Mucosa of descending colon (tissue), 3 donors: ENCODE measurements at regions not wholly inside any gene's neighbourhood (a gene's known extent, or its start where the extent isn't known, plus 50 kb on each side); places are given as distances from the start of the nearest gene placed in this dataset.

Source experiments
- ATAC-seq: fragments of 200-7000 bp; cut with Tn5 transposase; one replicate; pipeline ENCODE4 v1.9.1; 2020; ENCODE audit warnings: mild to moderate bottlenecking, moderate library complexity
- DNase-seq, 3 donors: peaks; one replicate each; pipeline ENCODE4 v3.0.0-alpha.2; 2020
- H3K36me3 ChIP-seq: fragments of 200-600 bp; one replicate; pipeline ENCODE4 v1.8.0; 2021; ENCODE audit warnings: low read depth, mild to moderate bottlenecking
- H3K4me1 ChIP-seq: fragments of 200-600 bp; one replicate; pipeline ENCODE4 v1.8.0; 2021; ENCODE audit warnings: low read depth, mild to moderate bottlenecking
- H3K4me3 ChIP-seq: fragments of 200-600 bp; one replicate; pipeline ENCODE4 v1.8.0; 2021; ENCODE audit warnings: mild to moderate bottlenecking
- H3K9me3 ChIP-seq: fragments of 200-600 bp; one replicate; pipeline ENCODE4 v1.8.0; 2021; ENCODE audit warnings: mild to moderate bottlenecking
- intact Hi-C, 2 donors: fragments of 100-400 bp; cut with DNase I in 1 of 2; cut with micrococcal nuclease in 1 of 2; formaldehyde crosslinking; loops; one replicate each; pipeline versions ENCODE4 v1.11.0 to v1.11.1; 2022; cut with DNase I, micrococcal nuclease
- TF ChIP-seq, protein P1 (sequence below): fragments of 200-600 bp; IDR thresholded peaks from one replicate; pipeline ENCODE4 v1.8.0; 2022; ENCODE audit warnings: antibody characterized with exemption, mild to moderate bottlenecking
- donor health status: DM: no; HTN: no; CAD: no; lungs with moderate emphysema.
- donor health status: DM: no; HTN: no; CAD: no.
- donor health status: DM: no; HTN: yes; CAD: no.

DNA sequence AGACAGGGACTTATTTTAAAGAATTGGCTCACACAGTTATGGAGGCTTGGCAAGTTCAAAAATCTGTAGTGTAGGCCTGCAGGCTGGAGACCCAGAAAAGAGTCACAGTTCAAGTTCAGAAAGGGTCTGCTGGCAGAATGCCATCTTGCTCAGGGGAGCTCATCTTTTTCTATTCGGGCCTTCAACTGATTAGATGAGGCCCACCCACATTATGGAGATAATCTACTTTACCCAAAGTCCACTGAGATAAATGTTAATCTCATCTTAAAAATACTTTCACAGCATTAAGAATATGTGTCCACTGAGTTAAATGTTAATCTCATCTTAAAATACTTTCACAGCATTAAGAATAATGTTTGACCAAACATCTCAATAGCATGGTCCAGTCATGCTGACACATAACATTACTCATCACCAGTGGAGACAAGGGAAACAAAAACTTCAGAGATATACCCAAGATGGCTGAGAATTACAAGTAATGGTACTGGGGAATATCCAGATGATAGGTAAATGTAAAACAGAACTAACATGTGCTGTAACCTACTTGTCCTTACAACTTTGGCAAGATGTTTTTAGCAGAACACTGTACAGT lies 74.3 kb upstream of the STAC start:
- ATAC-seq, result no peak
- Histone ChIP-seq H3K36me3 (no peaks in the 10 kb centered on the region), H3K9me3 (no peaks in the 10 kb centered on the region), H3K4me1 (no peaks in the 10 kb centered on the region), H3K4me3 (no peak overlapping the region)
- intact Hi-C loops, result no loop called here
- DNase-seq, result no peak
- TF ChIP-seq, protein P1, sequence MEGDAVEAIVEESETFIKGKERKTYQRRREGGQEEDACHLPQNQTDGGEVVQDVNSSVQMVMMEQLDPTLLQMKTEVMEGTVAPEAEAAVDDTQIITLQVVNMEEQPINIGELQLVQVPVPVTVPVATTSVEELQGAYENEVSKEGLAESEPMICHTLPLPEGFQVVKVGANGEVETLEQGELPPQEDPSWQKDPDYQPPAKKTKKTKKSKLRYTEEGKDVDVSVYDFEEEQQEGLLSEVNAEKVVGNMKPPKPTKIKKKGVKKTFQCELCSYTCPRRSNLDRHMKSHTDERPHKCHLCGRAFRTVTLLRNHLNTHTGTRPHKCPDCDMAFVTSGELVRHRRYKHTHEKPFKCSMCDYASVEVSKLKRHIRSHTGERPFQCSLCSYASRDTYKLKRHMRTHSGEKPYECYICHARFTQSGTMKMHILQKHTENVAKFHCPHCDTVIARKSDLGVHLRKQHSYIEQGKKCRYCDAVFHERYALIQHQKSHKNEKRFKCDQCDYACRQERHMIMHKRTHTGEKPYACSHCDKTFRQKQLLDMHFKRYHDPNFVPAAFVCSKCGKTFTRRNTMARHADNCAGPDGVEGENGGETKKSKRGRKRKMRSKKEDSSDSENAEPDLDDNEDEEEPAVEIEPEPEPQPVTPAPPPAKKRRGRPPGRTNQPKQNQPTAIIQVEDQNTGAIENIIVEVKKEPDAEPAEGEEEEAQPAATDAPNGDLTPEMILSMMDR, result no peak

DNA sequence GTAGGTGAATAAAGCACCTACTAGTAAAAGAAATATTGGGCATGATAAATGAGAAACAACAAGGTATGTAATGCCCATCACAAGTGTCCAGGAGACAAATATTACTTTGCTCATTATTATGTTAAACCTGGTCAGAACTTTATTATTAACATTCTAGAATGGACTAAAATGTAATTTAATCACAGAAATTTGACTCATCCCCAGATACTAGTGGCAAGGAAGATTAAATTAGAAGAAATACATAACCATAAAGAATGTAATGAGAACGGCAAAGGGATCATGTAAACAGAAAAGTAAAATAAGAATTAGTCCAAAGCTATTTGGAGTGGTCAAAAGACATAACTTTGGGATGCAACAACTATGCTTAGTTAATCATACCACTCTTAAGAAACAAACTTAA lies 71.2 kb upstream of the STAC start:
- no peak overlapping the region for H3K4me3 ChIP-seq
- no peaks in the 10 kb centered on the region for H3K4me1 ChIP-seq
- DNase-seq (no peak), ATAC-seq (no peak)
- no peaks in the 10 kb centered on the region for H3K36me3 ChIP-seq
- intact Hi-C loops, result no loop called here
- TF ChIP-seq, protein P1, result no peak
- H3K9me3 ChIP-seq, result no peaks in the 10 kb centered on the region

DNA sequence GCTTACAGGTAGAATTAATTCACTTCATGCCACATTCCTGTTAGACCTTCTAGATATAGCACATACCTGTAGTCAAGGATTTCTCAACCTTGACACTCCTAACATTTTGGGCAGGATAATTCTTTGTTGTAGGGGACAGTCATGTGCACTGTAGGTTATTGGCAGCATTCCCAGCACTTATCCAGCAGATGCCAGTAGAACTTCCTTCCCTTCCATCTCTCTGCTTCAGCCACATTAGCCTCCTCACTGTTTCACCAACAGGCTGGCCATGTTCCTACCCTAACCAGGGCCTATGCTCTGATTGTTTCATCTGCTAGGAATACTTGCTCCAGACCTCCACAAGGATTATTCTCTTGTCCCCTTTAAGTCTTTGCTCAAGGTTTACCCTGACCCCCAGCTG lies 68.0 kb upstream of the STAC start:
- H3K36me3 ChIP-seq, result no peaks in the 10 kb centered on the region
- no peak overlapping the region for H3K4me3 ChIP-seq
- ATAC-seq (no peak), DNase-seq (no peak)
- no peaks in the 10 kb centered on the region for H3K4me1 ChIP-seq
- H3K9me3 ChIP-seq, result peaks cover 9% of the 10 kb centered on the region
- TF ChIP-seq, protein P1, result no peak
- intact Hi-C loops, result no loop called here

DNA sequence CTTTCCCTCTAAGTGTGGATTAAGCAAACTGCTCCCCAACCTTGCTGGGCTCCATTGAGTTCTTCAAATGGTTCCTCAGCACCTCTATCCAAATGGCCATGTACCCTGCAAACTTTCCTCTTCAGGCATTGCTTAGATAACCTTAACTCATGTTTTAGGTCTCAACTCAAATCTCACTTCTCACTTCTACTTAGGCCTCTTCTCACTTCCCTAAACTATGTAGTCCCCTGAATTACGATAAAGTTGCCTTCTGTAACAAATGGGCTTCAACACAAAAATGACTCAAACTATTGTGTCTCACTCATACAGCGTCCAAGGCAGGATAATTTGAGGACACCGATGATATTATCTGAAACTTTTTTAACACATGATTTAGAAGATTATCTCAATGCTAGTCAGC lies 62.4 kb upstream of the STAC start:
- ATAC-seq (no peak), DNase-seq (no peak)
- Histone ChIP-seq H3K4me3 (no peak overlapping the region), H3K9me3 (peaks cover 14% of the 10 kb centered on the region), H3K4me1 (no peaks in the 10 kb centered on the region), H3K36me3 (no peaks in the 10 kb centered on the region)
- intact Hi-C loops, result no loop called here
- TF ChIP-seq, protein P1, result no peak

DNA sequence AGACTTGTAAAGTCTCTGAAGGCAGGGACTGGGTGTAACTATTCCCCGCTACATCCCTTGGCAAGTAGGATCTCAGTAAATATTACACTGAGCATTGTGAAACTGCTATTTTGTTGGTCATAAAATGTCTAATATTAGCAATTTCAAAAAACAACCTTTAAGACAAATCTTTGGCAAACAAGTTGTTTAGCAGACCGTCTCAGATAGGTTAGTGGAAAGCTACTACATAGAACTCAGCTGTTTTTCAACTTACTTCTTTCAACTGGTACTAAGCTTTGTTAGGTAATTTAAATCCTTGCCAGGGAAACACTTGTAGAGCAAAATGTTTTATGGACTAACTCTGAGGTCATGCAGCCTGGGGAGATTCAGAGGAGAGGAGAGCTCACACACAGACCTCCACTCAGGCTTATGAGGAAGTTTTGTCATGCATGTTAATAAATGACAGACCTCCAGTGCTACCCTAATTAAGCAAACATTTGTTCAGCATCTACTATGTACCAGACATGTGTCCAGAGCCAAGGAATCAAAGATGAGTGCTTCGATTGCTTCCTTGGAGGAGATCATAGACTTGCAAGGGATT lies 61.6 kb upstream of the STAC start:
- intact Hi-C loops, result no loop called here
- Histone ChIP-seq H3K9me3 (peaks cover 14% of the 10 kb centered on the region), H3K4me1 (no peaks in the 10 kb centered on the region), H3K4me3 (no peak overlapping the region), H3K36me3 (no peaks in the 10 kb centered on the region)
- DNase-seq (no peak), ATAC-seq (no peak)
- TF ChIP-seq, protein P1, result no peak

DNA sequence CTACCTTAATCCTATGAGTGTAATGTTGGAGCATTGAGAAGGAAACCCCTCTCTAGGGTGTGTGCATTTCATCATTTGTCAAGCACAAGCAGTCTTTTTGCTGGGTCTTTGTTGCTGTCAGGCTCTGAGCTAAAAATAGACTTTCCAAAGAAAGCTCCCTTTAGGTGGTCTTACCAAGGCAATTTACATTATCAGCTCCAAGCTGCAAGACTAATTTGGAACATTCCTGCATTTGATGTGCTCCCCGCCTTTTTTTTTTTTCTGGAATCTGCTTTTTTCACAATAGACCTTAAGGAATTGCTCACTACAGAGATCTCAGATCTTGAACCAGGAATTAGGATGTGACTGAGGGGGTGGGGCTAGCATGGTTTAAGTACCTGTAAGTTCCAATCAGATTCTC lies 60.6 kb upstream of the STAC start:
- no peak for DNase-seq
- TF ChIP-seq, protein P1, result no peak
- Histone ChIP-seq H3K36me3 (no peaks in the 10 kb centered on the region), H3K4me1 (no peaks in the 10 kb centered on the region), H3K9me3 (peaks cover 14% of the 10 kb centered on the region), H3K4me3 (no peak overlapping the region)
- ATAC-seq, result no peak
- intact Hi-C loops, result no loop called here
